COLO668 (cell line): ENCODE measurements at regions not wholly inside any gene's neighbourhood (a gene's known extent, or its start where the extent isn't known, plus 50 kb on each side); places are given as distances from the start of the nearest gene placed in this dataset.

Source experiments
- DNase-seq: peaks from one replicate; lab custom pipeline; 2025; ENCODE audit not compliant: unreplicated experiment; lab: John Stamatoyannopoulos, UW

DNA sequence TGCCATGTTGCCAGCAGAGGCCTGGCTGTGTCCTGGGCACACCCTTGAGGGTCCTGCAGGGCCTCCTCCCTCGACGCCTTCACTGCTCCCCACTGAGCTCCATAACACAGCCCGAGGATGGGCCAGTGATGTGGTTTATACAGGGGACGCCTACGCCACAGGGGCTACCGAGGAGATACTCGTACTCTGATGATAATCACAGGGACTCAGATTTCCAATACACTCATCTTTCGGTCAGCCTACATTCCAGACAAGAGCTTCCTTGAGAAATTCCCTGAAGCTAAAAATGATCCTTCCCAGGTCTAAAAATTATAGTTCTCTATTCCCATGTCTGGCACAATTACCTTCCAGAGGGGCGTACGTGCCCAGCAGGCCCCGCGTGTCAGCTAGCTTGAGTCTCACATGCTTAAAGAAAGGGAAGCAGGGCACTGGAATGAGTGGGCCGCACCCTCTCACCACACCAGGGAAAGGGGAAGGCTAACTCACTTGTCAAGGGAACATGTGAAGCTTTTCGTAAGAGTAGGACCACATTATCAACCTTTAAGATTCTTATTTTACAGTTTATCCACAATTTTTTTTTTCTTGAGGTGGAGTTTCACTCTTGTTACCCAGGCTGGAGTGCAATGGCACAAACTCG, 159.5 kb upstream of the NDUFV2 start:
- no peak for DNase-seq

DNA sequence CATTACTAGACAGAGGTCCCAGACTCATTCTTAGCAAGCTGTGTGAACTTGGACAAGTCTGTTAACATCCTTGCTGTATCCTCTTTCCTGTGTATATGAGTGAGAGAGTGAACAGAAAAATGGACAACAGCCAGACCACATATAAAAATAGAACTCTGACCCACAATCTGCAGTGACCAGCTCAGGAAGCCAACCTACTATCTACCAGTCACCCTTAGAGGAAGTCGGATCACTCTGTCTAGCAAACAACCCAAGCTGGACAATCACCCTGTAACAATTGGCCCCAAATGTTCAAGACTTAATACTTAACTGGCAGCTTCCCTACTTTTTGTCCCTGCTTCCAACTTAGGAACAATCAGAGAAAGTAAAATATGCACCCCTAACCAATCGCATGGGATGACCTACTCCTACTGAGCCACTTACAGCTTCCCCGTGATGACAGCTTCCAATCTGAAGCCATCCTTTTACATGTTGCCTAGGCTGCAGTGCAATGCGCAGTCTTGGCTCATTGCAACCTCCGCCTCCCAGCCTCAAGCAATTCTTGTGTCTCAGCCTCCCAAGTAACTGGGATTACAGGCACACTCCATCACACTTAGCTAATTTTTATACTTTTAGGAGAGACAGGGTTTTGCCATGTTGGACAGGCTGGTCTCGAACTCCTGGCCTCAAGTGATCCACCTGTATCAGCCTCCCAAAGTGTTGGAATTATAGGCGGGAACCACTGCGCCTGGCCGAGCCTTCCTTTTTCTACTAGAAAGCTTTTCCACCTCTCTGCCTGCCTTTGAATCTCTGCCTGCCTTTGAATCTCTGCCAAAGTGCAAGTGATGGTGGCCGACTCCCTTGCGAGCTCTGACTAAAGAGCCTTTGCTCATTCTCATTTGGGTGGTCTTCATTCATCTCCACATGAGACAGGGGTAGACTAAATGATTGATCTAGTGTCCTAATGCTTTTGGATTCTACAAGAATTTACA, 158.3 kb upstream of the NDUFV2 start:
- no peak for DNase-seq

DNA sequence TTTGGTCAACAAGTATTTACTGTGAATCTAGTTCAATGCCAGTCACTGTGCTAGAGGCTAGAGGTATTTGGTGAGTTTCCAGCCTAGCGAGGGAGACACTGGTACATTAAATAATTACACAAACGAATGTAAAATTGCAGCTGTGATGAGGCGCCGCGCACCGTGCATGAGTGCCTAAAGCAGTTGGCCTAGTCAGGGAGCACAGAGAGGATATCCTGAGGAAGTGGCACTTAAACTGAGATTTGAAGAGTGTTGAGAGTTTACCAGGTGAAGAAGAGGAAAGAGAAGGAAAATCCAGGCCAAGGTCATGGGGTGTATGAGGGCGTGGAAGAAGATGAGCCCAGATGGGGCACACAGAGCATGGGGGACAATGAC, 157.6 kb upstream of the NDUFV2 start:
- DNase-seq: no peak

DNA sequence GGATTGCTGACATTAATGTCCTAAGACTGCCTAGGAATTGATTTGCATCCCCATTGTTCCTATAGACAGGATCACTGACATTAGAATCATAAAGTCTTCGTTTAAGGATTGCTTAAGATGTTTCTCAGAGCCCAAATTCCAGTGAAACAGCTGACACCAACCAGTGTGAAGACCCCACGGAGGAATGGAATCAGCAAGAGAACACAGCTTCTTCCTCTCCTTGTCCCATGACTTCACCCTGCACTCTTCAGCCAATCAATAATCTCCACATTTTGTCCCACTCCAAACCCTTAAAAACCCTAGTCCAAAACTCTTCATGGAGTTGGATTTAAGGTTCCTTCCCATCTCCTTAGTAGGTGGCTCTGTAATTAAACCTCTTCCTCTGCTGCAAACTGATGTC, 157.0 kb upstream of the NDUFV2 start:
- no peak for DNase-seq

DNA sequence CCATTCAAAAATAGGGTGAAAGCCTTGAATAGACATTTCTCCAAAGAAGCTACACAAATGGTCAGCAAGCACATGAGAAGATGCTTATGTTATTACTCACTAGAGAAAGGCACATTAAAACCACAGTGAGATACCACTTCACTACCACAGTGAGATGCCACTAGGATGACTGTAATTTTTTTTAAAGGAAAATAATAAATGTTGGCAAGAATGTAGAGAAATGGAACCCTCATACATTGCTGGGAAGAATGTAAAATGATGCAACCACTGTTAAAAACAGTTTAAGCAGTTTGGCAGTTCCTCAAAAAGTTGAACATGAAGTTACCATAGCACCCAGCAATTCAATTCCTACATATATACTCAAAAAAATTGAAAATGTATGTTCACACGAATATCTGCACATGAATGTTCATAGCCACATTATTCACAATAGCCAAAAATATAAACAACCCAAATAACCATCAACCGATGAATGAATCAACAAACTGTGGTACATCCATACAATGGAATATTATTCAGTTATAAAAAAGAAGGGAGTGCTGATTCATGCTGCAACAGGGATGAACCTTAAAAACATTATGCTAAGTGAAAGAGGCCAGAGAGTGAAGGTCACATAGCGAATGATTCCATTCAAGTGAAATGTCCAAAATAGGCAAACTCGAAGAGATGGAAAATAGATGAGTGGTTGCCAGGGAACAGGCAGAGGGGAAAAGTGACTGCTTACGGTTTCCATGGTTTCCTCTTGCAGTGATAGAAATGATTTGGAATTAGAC, 156.2 kb upstream of the NDUFV2 start:
- no peak for DNase-seq

DNA sequence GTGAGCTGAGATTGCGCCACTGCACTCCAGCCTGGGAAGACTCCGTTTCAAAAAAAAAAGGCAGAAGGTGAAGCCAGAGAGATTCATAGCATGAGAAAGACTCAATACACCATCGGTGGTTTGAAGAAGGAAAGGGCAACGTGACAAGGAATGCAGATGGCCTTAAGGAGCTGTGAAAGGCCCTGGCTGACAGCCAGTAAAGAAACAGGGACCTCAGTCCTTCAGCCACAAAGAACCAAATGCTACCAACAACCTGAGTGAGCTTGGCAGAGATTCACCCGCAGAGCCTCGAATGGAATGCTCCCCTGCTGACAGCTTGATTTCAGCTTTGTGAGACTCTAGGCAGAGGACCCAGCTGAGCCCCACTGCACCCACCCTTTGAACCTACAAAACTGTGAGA, 154.9 kb upstream of the NDUFV2 start:
- no peak for DNase-seq

DNA sequence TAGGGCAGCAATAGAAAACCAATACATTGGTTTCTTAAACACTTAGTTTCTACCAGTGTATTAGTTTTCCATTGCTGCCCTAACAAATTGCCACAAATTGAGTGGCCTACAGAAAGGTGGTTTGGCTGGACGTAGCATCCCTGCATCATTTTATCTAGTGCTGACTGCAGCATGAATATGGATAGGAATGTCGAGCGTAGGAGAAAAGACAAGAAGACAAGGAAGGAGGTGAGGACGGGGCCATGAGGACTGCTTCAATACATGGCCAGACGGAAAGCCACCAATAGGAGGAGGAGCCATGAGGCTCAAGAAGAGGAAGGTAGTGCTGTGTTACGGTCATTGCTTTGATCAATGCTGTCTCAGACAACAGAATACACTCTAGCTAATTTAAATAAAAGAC, 154.5 kb upstream of the NDUFV2 start:
- DNase-seq: no peak

DNA sequence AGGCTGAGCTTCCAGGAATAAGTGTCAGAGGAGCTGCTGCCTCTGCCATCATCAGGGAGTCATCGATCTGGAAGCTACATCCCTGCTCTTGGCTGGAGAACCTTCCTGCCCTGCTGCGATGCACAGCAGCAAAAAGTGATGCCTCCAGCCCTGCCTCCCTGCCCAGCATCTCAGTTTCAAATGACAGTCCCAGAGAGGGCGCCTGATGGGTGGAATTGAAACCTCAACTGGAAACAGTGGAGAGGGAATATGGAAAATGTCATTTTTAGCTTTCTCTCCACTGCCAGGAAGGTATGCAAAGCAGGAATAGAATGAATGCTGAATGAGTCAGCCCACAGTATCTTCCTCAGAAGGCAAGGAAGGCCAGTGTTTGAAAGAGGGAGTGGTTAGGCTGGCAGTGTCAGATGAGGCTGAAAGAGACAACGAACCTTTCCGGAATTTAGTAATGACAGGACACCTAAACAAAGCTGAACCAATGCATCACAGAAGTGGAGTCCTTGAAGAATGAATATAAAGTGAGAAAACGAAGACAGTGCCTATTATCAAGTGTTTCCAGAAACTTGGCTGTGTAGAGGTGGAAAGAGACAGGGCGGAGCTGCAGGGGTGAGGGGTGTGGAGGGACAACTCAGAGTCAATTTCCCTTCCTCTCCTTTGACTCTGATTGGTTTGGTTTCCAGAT, 153.9 kb upstream of the NDUFV2 start:
- no peak for DNase-seq

DNA sequence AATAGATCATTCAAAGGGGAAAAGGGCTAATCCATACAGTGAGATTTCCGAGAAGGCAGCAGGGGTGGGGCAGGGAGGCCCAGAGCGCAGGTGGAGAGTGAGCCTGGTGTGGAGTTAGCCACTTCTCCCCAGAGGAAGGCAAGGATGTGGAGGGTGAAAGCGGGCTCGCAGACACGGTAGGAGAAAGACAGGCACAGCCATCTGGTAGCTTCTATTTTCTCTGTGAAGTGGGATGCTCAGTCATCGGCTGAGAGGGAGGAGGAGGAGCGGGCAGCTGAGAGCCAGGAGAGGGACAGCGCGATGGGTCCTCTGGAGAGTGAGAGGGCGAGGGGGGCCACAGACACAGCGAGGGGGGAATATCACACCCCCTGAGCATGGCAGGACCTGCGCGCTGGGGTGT, 153.3 kb upstream of the NDUFV2 start:
- no peak for DNase-seq

DNA sequence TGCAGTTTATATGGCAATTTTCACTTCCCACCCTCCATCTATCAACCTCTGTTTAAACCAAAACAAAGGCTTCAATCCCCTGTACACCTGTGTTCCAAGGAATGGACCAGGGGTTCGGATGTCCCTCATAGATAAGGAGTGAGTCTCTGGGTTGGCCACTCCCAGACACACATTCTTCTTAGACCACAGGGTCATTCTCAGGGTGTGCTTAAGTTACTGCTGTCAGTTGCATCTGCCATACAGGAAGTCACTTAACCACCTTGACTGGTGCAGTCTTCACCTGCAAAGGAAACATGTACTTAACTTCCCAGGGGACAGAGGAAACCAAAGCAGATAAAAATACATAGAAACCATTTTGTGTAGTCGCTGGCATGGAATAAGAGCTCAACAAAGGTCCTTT, 151.0 kb upstream of the NDUFV2 start:
- DNase-seq: no peak

DNA sequence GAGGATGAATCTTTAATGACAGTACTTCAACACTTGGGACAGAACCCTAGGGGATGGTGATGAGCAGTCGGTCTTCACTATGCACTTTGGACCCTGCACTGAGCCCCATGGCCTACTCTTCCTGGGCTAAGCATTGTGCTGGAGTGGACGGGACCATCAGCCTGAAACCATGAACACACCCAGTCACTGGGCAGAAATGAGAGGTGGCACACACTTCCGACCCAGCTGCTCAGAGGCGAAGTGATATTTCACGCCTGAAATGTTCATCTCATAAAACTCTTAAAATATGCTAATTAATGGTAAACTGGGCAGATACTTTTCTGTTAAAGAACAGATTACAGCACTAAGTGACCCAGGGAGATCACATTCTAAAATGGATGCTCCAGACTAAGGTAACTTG, 150.3 kb upstream of the NDUFV2 start:
- no peak for DNase-seq

DNA sequence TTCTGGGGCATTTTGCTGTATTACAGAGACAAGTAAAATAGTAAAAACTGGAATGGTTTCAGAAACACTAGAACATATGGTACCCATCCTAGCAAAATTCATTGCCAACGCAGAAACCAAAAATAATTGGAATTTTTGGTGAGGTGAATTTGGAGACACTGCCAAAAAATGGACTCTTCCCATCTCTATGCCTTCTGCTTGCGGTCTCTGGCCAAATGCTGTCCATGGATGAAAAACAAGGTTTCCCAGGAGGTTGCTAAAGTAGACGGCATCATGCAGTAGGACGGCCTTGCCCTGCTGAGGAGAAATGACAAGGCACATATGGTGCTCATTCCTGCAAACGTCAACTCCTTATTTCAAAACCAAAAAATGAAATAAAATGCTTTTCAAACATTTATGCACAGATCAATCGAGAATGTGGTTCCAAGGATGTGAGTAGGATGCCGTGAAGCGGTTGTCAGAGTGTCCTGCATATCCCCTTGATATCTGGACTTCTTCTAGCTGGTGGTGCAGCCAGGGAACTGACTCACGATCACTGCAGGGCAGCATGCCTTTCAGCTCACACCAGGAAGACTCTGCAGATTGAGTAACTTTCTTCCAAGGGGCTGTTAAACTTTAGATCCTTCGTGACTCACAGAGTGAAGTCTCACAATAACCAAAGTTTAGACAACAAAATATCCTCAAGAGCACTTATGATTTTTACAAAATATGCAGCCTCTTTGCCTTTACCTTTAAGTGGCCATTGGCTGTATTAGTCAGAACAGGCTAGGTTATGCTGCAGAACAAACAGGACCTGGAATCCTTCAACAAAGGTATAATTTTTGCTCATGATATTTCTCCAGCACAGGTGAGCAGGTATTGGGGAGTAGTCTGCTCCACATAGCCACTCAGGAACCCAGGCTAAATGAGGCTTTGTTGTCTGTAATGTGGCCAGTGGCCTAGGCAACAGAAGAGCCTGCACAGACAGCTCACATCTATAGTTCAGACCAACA, 149.4 kb upstream of the NDUFV2 start:
- DNase-seq: no peak

DNA sequence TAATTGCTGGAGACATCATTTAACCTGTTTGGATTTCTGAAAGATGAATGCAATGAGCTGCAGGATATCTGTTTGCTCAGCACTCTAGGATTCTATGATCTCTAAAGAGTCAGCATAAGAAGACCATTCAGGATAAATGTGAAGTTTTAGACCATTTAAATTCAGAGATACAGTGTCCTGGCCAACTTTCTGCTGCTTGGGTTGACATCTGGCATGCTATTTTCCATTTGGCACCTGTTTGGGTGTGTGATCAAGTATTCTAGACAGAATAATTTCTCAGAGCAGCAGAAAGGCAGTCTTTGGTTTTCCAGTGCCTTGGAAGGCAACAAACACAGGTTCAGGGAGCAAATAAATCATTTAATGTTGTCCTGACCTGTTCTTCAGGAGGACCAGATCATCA, 144.8 kb upstream of the NDUFV2 start:
- no peak for DNase-seq

DNA sequence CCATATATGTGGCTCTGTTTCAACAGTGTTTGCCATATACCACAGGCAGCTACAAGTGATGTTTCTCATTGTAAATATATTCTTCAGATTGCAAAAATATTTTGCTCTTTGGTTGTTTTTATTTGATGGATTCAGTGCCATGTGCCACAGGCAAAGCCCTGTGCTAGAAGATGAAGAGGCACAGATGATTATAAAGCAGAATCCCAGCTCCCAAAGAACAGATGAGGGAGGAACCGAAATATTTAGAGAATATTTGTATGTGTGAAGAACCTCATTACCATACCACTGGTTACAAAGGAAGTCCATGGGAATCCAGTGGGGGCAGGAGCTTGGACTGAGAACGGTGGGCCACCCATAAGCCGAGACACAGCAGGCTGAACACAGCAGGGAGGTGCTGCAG, 143.8 kb upstream of the NDUFV2 start:
- DNase-seq: no peak

DNA sequence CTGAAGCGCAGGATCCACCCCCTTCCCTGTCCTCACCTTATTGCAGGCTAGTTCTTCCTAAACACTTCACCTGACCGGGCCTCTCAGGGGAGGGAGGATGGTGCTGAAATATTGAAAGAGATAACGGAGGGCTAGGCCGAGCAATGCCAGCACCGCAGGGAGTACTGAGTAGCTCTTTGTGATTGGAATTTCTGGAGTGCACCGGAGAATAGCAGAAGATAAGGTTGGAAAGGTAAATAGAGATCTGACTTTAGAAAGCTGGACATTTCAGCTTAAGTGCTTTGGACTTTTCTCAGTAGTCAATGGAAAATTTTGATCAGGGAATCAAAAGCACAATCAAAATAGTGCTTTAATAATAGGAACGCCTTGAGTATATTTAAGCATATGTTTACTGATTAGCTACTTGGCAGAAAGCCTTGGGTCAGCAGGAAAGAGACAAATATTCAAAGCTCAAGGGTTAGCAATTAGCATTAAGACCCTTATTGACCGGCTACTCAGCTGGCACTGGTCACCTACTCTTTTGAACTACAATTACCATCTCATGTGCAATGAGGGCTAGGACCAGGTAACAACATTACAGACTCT, 142.9 kb upstream of the NDUFV2 start:
- DNase-seq: no peak

DNA sequence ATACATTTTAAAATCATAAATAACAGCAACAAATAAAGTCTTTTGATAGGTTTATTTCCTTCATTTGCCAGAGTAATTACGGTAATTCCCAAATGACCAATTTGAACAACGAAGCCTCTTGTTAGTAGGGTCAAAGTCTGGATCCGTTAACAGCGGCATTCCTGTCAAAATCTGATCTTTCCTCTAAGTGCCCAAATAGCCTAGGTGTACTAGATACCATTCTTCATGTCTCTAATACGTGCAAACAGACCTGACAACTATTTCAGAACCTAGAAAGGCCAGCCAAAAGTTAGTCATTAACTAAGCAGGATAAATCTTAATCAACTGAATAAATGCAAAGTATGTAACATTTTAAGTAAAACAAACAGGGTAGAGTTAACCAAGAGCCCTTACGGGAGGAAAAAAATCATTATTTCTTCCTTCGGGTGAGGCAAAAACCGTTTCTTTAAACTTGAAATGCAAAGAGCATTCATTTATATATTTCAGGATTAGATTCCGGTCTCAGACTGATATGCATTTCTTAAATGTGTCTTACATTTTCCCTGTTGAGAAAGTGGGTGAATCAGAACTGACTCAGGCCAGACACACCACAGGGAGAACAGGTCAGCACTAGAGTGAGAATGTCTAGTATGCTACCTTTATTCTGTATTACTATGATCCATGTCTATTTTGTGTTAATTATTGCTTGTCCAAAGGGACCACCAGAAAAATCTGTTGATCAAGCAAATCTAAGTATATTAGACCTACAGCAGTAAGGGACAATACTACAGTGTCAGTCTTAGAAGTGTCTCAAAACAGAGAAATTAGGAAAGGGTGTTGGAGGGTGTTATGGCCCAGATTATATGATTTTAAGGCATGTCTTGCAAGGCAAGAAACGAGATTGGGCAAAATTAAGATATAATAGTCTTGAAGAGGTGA, 141.5 kb upstream of the NDUFV2 start:
- DNase-seq: no peak

DNA sequence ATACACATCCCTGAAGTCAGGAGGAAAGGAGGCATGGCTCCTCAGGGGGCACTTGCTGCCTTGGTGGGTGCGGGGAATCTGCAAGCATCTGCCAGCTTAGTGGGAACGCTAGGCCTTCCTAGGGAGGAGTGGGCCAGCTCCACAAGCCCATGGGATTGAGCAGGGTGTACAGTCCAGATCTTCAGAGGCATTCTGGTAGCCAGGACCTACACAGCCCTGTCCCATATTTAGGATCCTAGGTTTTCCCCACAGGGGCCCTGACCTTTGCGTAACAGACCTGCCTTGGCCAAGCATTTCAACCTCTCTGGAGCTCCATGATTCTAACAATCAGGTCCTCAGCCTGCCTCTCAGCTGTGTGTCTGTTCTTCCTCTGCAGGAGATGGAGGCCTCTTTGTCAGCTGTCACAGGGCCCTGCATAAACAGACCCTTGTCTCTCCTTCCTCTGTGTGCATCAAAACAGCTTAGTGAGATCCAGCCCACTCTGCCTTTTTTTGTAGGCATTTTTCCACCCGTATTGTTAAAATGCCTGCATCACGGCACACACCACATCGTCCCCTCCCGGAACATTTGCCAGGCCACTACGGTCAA, 140.2 kb upstream of the NDUFV2 start:
- DNase-seq: no peak
